ENCODE measurements at regions not wholly inside any gene's neighbourhood (a gene's known extent, or its start where the extent isn't known, plus 50 kb on each side); places are given as distances from the start of the nearest gene placed in this dataset.

DNA sequence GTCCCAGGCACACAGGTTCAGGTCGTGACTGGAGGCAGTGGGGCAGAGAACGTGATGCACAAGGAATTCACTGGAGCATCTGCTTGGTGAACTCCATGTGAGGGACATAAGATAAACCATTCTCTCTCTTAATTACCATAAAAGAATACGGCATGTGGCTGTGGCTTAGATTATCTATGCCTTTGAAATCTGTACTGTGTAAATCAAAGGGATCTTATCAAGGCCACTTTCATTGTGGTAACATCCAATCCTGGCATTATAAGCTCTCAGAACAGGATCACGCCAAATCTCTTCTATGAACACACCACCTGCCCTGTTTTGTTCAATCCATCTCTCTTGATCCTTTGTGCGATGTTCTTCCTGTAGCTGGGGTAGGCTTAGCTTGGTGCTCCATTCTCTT, 192.3 kb downstream of the SPATA18 start:
- TF ChIP-seq, protein P1, sequence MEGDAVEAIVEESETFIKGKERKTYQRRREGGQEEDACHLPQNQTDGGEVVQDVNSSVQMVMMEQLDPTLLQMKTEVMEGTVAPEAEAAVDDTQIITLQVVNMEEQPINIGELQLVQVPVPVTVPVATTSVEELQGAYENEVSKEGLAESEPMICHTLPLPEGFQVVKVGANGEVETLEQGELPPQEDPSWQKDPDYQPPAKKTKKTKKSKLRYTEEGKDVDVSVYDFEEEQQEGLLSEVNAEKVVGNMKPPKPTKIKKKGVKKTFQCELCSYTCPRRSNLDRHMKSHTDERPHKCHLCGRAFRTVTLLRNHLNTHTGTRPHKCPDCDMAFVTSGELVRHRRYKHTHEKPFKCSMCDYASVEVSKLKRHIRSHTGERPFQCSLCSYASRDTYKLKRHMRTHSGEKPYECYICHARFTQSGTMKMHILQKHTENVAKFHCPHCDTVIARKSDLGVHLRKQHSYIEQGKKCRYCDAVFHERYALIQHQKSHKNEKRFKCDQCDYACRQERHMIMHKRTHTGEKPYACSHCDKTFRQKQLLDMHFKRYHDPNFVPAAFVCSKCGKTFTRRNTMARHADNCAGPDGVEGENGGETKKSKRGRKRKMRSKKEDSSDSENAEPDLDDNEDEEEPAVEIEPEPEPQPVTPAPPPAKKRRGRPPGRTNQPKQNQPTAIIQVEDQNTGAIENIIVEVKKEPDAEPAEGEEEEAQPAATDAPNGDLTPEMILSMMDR (optimal IDR thresholded peaks at IDR 0.05 in 1 of 3, IDR thresholded peaks at IDR 0.05 in 1 of 3, conservative IDR thresholded peaks at IDR 0.05 in 1 of 3; ENCODE audit: extremely low read depth in 1 of 3, insufficient read depth in 2 of 3, low read length in 3 of 3), result no peak
- no peak for TF ChIP-seq EZH2 (IDR thresholded peaks at IDR 0.05; ENCODE audit: low read length)
- dilution Hi-C loops (cut with MboI; ENCODE audit: extremely low pct_ligation_motif_present, low sequenced_read_pairs), result no loop called here
- Histone ChIP-seq H3K9ac (ENCODE audit: control insufficient read depth, extremely low read depth, insufficient read depth, low read length) (no peak overlapping the region), H3K9me3 (ENCODE audit: control insufficient read depth, low read depth, low read length) (no peaks in the 10 kb centered on the region), H3K79me2 (ENCODE audit: control insufficient read depth, insufficient read depth, low read length) (no peaks in the 10 kb centered on the region), H3K27ac (ENCODE audit: control insufficient read depth, insufficient read depth, low read length) (no peak overlapping the region), H4K20me1 (ENCODE audit: control insufficient read depth, extremely low read depth, insufficient read depth, low read length) (no peaks in the 10 kb centered on the region), H3K4me3 (ENCODE audit: control insufficient read depth in 2 of 3, extremely low read depth in 1 of 3, insufficient read depth in 2 of 3, low read depth in 1 of 3, low read length in 3 of 3) (no peak overlapping the region), H3K4me1 (ENCODE audit: control insufficient read depth, extremely low read depth, insufficient read depth, low read length) (peaks cover under 1% of the 10 kb centered on the region), H3K9me1 (ENCODE audit: control insufficient read depth, extremely low read depth, insufficient read depth, low read length) (no peaks in the 10 kb centered on the region), H3K27me3 (ENCODE audit: control insufficient read depth, extremely low read depth, insufficient read depth, low read length) (peaks cover 3% of the 10 kb centered on the region), H3K36me3 (ENCODE audit: control insufficient read depth in 2 of 2, extremely low read depth in 1 of 2, insufficient read depth in 2 of 2, low read length in 2 of 2) (no peaks in the 10 kb centered on the region), H2AFZ (ENCODE audit: control insufficient read depth, low read length) (no peak overlapping the region), H3K4me2 (ENCODE audit: control insufficient read depth, extremely low read depth, insufficient read depth, low read depth, low read length) (no peak overlapping the region)
- DNase-seq (ENCODE audit: low read depth, low spot score) (no peak), FAIRE-seq (no peak)

DNA sequence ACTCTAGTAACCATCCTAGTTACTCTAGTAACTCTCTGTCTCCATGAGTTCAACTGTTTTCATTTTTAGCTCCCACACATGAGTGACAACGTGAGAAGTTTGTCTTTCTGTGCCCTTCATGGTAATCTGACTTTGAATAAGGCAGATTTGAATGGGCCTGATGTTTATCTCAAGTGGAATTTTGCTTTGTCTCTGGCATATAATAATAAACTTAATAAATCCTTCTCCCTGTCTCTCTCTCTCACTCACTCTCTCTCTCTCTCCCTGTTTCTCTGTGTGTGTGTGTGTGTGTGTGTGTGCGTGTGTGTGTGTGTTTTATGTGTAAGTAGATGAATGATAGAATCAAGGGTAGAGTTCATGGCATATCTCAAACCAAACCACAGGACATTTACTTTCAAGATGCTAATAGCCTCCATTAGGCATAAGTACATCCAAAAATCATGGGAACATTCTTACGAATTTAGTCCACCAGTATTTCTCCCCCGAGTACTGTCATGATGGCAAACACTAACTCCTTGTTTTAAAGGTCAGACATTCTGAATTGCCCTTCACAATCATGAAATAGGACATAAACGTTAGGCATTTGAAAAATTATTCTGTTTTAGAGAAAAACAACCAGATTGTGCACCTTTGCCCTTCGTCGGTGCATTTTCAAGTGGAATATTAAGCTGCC, 193.1 kb downstream of the SPATA18 start:
- Histone ChIP-seq H3K9me3 (ENCODE audit: control insufficient read depth, low read depth, low read length) (no peaks in the 10 kb centered on the region), H3K36me3 (ENCODE audit: control insufficient read depth in 2 of 2, extremely low read depth in 1 of 2, insufficient read depth in 2 of 2, low read length in 2 of 2) (no peaks in the 10 kb centered on the region), H3K79me2 (ENCODE audit: control insufficient read depth, insufficient read depth, low read length) (no peaks in the 10 kb centered on the region), H4K20me1 (ENCODE audit: control insufficient read depth, extremely low read depth, insufficient read depth, low read length) (no peaks in the 10 kb centered on the region), H3K4me3 (ENCODE audit: control insufficient read depth in 2 of 3, extremely low read depth in 1 of 3, insufficient read depth in 2 of 3, low read depth in 1 of 3, low read length in 3 of 3) (no peak overlapping the region), H3K9ac (ENCODE audit: control insufficient read depth, extremely low read depth, insufficient read depth, low read length) (no peak overlapping the region), H3K9me1 (ENCODE audit: control insufficient read depth, extremely low read depth, insufficient read depth, low read length) (no peaks in the 10 kb centered on the region), H3K4me2 (ENCODE audit: control insufficient read depth, extremely low read depth, insufficient read depth, low read depth, low read length) (no peak overlapping the region), H2AFZ (ENCODE audit: control insufficient read depth, low read length) (no peak overlapping the region), H3K4me1 (ENCODE audit: control insufficient read depth, extremely low read depth, insufficient read depth, low read length) (peaks cover 3% of the 10 kb centered on the region), H3K27me3 (ENCODE audit: control insufficient read depth, extremely low read depth, insufficient read depth, low read length) (peaks cover 3% of the 10 kb centered on the region), H3K27ac (ENCODE audit: control insufficient read depth, insufficient read depth, low read length) (no peak overlapping the region)
- FAIRE-seq, result no peak
- DNase-seq (ENCODE audit: low read depth, low spot score), result no peak
- TF ChIP-seq, protein P1 (optimal IDR thresholded peaks at IDR 0.05 in 1 of 3, IDR thresholded peaks at IDR 0.05 in 1 of 3, conservative IDR thresholded peaks at IDR 0.05 in 1 of 3; ENCODE audit: extremely low read depth in 1 of 3, insufficient read depth in 2 of 3, low read length in 3 of 3), result no peak
- dilution Hi-C loops (cut with MboI; ENCODE audit: extremely low pct_ligation_motif_present, low sequenced_read_pairs), result no loop called here
